GM04503 (cell line): ENCODE measurements at regions not wholly inside any gene's neighbourhood (a gene's known extent, or its start where the extent isn't known, plus 50 kb on each side); places are given as distances from the start of the nearest gene placed in this dataset.
A peak's percentile ranks its signal among the peaks of the same experiment; 100 is the strongest.
"Not testable (repeated sequence)": the region's sequence is repeated elsewhere in the genome, so short reads cannot be mapped to it uniquely, and the experiment has no call there.

Source experiments
- DNase-seq: peaks from one replicate; pipeline ENCODE4 v3.0.0-alpha.2; 2012; ENCODE audit warnings: low read depth

DNA sequence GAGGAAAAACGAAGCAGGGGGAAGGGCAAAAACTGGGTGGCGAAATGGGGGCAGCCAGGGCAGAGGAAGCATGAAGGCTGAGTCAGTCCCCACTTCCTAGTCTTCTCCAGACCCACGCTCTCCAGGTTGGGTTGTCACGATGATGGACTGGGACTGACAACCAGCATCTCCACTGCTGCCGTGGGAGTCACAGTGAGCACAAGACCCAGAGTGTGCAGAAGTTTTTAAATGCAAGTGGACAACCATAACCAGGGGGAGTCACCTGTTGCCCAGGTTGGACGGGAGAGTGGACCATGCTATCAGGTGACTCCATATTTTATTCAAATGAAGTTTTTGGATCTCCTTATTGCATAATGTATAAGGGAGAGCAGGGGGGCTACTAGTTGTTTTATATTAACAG lies 511.4 kb upstream of the ZFP42 start:
- DNase-seq = no peak

DNA sequence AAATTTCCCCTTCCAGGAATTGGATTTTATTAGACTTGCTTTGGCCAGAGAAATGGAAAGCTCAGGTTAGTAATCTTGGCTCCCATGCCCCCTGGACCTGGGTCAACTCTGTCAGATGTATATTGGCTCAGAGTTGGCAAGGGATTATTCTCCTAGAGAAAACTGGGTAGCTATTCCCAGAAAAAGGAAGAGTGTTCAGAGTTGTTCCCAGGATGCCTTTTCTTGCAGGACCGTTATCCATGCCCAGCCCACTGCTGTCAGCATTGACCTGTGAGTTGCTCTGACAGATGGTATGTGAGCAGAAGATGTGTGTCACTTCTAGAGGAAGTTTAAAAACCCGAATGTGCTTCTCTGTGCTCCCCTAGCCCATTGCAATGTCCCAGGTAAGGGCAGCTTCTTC lies 509.9 kb upstream of the ZFP42 start:
- no peak for DNase-seq

DNA sequence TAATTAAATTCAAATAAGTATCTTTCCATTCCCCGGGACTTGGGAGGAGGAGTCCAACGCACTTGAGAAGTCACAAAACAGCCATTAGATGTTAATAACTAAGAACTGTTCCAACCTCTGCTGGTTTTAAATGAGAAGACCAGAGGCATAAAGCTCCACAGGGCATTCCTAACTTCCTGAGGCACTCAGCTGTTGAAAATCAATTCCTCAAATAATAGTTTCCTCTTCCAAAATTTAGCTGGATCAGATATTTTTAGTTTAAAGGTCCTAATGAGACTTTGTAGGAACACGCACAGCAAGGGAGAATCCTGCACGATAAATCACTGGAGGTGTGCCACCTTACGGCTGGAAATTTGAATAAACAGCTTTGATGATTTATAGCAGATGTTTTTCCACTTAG lies 504.3 kb upstream of the ZFP42 start:
- no peak for DNase-seq

DNA sequence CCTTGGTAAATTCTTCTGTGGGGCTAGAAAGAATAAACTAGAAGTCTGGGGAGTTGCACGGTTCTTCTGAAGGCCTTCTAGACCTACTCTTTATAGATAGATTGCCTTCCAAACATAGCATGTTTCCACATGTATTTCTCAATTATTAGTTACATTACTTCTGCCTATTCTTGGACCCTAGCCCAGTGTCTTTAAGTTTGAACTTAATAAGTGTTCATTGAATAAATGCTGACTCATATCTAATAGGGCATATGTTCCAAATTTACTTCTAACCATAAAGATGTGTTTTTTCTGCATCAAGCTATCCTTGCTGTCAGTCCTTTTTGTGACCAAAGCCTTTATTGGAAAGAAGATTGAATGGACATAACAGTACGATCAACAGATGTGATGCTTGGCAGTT lies 503.6 kb upstream of the ZFP42 start:
- no peak for DNase-seq

DNA sequence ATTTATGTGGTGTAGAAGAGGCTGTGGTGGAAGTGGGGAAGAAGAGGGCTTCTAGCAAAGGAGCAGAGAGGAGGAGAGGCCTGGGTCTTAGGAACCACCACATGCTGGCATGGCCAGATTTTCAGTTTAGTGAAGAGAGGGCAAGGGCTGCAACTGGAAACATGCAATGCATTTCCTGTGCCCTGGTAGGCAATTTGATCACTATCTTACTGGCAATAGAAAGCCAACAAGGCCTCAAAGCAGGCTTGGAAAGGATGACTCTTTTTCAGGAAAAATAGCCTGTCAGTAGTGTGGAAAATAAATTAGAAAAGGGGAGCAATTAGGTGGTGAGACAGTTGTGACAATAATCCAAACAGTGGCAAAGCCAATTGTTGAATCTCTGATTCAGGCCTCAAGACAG lies 501.9 kb upstream of the ZFP42 start:
- DNase-seq = no peak

DNA sequence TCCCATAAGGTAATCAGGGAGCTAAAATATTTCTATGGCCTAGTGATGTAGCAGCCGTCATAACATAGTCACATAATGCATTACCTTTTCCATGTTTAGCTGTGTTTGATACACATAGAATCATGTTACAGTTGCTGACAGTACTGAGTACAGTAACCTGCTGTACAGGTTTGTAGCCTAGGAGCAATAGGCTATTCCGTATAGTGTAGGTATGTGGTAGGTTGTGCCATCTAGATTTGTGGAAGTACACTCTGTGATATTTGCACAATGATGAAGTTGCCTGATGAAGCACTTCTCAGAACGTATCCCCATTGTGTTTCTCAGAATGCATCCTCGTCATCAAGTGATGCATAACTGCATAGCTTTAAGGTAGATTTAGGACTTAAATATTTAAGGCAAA lies 495.6 kb upstream of the ZFP42 start:
- DNase-seq = no peak

DNA sequence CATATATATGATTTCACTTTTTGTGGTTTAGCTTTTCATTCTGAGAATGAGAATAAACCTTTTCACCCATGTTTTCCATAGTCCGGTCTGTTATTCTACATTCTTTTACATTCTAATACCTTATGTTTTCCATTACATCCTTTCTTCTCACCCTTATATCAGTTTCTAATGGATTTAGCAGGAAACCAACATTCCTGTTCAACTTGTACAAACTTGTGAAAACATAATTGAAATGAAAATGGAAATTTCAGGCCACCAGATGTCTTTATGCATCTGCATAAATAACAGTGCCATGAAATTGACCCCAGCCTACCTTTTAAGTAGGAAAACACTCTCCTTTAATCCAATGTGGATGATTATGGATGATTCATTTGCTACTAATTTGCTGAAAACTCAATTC lies 494.8 kb upstream of the ZFP42 start:
- DNase-seq = no peak

DNA sequence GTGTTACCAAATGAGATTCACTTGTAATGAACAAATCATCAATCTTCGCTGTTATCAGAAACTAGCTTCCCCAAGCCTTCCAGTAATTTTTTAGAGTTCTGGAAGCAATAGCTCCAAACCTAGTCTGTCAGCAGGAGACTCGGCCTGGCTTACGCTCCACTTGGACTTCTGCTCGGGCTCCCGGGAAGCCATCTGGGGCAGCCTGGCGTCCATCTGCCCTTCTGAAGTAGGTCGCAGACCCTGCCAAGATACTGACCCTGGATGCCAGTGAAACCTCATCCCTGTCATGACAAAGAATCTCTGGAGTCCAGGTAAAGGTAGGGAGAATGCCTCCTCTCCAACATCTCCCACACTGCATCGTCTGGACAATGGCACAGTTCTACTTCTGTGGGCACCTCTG lies 493.8 kb upstream of the ZFP42 start:
- DNase-seq = no peak

DNA sequence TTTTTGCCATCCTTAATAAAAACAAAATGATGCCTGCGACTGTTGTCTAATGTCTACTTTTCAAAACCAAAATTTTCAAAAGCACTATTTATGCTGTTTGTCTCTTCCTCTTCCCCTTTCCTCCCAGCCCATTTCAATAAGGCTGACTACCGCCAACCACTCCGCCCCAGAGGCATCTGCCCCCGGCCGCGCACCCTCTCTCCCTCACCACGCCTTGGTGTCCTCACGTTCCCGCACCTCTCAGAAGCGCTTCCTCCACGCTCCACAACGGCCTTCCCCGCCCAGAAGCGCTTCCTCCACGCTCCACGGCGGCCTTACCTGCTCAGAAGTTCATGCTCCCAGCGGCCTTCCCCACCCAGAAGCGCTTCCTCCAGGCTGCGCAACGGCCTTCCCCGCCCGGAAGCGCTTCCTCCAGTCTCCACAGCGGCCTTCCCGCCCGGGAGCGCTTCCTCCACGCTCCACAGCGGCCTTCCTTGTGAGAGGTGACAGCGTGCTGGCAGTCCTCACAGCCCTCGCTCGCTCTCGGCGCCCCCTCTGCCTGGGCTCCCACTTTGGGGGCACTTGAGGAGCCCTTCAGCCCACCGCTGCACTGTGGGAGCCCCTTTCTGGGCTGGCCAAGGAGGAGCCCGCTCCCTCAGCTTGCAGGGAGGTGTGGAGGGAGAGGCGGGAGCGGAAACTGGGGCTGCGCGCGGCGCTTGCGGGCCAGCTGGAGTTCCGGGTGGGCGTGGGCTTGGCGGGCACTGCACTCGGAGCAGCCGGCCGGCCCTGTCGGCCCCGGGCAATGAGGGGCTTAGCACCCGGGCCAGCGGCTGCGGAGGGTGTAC lies 490.4 kb upstream of the ZFP42 start:
- no peak for DNase-seq

DNA sequence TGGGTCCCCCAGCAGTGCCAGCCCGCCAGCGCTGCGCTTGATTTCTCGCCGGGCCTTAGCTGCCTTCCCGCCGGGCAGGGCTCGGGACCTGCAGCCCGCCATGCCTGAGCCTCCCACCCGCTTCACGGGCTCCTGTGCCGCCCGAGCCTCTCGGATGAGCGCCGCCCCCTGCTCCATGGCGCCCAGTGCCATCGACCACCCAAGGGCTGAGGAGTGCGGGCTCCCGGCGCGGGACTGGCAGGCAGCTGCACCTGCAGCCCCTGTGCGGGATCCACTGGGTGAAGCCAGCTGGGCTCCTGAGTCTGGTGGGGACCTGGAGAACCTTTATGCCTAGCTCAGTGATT lies 489.8 kb upstream of the ZFP42 start:
- not testable (repeated sequence) for DNase-seq

DNA sequence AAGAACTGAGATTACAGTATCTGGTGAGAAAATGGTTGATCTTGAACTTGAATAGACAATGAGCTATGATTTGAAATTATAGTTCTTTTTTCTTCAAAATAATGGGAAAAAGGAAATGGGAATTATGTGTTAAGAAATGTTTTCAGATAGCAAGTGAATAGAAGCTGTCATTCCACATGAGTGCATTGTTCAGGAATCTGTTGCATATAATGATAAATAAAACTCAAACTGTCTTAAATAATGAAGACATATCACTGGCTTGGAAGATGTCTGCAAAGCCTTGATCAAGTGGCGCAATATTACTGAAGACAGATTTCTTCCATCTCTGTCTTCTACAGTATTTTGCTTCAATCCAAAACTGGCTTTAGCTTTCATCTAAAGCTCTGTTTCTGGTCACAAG lies 479.3 kb upstream of the ZFP42 start:
- no peak for DNase-seq

DNA sequence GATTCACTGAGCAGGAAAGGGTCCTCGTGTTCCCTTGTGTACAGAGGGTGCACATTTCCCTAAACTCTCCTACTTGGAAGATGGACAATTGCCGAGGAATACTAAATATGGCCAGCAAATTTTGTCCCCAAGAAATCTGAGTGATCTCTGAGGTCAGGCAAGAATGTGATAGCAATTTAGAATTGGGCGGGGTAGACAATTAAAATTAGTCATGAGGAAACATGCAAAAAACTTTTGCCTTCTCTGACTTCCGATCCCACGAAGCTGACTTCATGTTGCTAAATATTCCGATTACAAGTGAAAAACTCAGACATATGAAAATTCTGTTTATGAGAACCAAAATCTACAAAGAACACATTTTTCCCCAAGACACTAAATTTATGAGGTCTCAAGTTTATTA lies 453.9 kb upstream of the ZFP42 start:
- DNase-seq = peak; percentile 65

DNA sequence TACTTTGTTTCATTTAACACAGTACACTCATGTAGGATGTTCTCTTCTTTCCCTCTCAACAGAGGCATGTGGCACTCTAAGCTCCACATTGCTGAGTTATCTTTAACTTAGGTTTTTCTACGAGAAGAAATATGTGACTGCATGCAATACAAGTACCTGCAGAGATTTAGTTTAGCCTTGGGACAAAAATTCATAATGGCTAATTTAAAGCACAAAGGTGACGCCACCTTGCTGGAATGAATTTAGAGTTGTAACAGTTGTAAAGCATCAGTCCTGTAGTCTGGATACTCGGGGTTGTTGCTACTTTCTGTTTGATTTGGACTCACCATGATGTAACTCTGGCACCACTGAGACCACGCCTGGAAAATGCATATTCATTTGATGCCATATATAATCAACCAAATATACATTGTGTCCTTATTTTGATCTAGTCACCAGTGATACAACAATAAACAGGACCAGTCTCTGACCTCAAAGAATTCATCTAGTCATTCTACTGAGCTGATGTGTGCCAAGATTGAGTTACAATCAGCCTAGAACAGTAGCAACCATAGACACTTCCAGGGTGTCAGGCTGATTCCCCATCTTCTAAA lies 451.0 kb upstream of the ZFP42 start:
- DNase-seq = no peak

DNA sequence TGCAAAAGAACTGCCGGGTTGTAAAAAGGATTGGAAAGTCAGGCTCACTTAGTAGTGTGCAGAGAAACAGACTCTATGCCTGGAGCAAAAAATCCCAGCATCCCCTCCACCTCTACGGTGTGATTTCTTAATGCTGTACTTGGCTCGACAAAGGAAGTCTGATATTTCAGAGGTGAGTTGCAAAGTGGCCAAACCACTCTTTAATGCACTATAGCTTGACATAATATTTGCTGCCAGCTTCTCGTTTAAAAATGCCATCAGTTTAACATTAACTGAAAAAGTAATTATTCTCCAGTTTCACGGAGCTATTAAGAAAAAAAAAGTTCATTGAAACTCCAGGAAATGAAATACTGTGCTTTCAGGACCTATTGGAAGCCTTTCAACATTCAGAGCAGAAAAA lies 448.3 kb upstream of the ZFP42 start:
- no peak for DNase-seq

DNA sequence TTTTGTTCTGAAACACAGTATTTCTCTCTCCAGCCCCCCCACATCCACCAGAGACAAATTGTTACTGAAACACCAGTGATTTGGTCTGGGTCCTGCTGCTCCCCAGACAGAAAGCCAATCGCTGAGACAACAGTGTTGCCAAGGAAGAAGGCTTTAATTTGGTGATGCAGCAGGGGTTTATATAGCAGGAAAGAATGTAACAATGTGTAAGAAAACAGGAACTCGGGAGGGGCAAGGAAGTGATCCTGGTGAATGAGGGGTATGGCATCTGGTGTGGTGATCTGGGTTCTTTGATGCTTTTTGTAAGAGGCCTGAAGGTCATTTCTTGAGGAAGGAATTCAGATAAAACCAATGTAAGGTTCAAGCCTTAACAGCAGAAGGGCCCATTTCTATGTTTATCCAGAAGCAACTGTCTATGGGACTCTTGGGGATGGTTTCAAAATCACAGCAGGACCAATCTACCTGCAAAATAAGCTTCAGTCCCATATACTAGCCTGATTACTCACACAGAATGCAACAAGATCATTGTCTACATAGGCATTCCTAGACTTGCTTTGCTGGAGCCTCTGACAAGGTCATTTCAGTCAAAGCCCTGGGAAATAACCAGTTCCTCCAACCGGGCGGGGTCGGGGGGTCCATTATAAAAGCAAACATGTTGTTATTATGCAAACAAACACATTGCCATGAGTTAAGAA lies 445.2 kb upstream of the ZFP42 start:
- no peak for DNase-seq

DNA sequence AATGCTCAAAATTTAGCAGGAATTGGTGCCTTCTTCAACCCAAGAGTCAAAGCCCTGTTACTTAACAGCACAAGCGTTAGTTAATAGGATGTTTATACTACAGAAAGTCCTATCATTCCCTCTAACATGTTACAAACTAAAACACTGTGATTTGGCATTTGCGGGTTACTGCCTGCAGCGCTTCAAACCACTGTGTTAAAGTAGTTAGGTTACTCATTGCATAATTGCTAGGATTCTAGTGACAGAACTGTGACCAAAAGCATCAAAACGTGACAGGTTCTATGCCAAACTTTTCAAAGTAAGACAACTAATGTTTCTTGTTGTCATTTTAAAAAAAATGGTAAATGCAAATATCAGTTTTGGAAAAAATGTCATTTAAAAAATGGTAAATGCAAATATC lies 442.8 kb upstream of the ZFP42 start:
- no peak for DNase-seq

DNA sequence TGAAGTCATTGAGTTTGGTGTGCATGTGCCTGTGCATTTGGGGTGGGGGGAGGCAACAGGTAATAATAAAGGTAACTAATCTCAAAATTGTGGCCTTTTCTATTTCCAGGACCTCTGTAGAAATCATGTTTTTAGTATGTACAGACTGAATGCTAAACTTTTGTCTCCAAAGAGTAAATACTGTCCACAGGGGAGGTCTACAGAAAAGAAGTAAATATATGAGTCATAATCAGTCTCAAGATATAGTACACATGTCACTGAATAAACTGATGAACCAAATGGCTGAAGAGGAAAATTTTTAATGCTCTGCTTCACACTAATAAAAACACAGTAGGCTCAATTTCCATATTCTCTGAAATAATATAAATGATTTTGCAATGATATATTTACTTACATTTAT lies 440.4 kb upstream of the ZFP42 start:
- no peak for DNase-seq

DNA sequence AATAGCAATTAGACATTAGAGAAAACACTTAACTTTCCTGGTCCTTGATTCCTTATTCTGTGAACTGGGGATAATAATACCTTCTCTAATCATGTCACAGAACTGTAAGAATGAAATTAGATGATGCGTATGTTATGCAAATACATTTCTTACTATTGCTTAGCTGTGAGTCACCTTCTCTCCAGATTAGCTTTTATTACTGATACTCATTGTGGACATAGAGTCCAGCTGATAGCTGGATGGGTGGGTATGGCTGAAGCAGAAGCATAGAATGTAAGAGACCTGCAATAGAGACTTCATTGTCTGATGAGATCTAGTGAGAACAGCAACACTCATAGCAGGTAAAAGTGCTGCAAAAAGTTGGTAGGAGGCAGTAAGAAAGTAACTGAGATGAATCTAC lies 437.2 kb upstream of the ZFP42 start:
- DNase-seq = no peak

DNA sequence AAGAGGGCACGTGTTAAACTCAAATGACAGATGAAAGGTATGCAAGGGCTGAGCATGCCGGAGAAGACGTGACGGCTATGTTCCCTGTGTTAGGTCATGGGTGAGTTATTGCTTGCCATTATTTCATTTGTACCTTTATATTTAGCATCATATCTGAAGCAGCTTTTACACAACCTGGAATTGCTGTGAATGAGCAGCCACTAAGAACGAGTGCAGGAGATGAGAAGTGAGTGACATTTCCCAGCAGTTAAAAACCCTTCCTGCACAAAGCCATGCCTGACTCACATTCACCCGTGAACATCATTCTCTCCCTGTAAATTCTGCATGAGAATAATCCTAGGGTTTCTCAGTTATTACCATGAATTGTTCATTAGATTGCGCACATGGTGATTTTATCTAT lies 433.2 kb upstream of the ZFP42 start:
- no peak for DNase-seq

DNA sequence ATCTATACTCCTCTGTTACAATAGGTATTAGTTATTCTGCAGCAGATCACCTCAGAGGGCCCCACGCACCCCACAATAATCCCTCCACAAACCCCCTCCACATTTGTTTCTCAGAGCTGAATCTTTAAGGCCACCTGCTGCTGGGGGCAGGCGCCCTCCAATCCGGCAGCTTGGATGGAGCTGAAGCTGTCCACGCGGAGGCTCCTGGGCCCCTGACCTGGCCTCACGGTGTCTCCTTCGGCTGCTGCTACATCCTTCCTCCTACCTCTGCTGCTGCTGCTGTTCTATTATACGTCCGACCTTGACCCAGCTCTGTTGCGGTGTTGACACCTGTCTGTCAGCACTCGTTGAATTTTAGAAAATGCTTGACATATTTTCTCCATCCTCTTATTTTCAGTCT lies 430.2 kb upstream of the ZFP42 start:
- DNase-seq = no peak

DNA sequence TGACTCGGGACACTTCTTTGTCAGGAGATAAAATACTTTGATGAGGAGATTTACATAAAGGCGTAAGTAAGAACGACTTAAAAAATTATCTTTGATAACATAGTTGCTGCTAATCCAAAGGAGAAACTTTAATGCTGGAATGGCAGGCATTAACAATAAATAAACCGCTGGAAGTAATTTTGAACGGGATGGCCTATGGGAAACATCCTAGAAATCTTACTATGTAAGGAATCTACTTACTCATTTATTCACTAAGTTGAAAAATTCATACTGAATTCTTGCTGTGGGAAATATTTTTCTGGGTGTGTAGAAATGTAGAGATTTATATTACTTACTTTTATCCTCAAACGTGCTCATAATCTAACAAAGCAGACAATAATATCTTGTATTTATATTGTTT lies 425.7 kb upstream of the ZFP42 start:
- DNase-seq = no peak

DNA sequence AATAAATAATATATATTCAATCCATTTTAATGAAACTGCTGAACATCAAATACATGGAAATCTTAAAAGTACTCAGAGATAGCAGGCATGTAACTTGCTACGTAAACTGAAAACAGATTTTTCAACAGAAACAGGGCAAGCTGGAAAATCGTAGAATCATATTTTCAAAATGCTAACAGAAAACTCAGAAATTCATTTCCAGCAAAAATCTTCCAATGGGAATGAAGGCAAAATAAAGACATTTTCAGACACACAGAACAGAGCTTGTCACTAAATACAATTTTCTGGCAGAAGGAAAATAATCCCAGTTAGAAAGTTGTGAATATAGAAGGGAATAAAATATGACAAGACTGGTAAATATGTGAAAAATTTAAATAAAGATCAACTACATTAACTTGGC lies 419.9 kb upstream of the ZFP42 start:
- DNase-seq = no peak

DNA sequence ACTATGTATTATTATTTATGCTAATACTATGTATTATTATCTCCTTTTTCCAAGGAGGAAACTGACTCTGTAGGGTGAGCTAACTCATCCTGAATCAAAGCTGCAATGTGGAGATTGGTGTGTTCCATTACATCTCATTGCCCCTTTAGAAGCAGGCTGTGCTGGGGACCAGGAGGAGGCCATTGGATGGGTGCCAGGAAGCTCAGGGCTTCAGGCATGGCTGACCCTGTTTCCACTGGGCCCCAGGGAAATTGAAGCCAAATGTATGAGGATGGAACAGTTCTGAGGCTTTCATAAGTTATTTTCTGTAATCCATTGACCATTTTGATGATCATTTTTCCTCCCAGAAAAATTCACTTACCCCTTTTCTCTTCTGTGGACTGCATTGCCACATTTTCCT lies 418.8 kb upstream of the ZFP42 start:
- no peak for DNase-seq
